Liver (tissue), 8 donors: ENCODE measurements at regions not wholly inside any gene's neighbourhood (a gene's known extent, or its start where the extent isn't known, plus 50 kb on each side); places are given as distances from the start of the nearest gene placed in this dataset.

ENCODE experiments used
- DNase-seq: peaks from one replicate; pipeline ENCODE4 v3.0.0-alpha.2; 2017; ENCODE audit warnings: low spot score
- H3K27ac ChIP-seq, 2 donors: one replicate each; pipeline ENCODE4 v1.7.0; 2013; ENCODE audit warnings: inconsistent platforms in 2 of 2, low read length in 2 of 2, control low read depth in 1 of 2, low read depth in 1 of 2, mild to moderate bottlenecking in 1 of 2
- H3K27me3 ChIP-seq, 4 donors: one replicate each; pipeline versions ENCODE4 v1.6.1 to v1.7.0; 2013; ENCODE audit warnings: low read length in 3 of 4, inconsistent platforms in 1 of 4, mild to moderate bottlenecking in 1 of 4, moderate library complexity in 1 of 4; ENCODE audit not compliant: control insufficient read depth in 4 of 4, insufficient read depth in 4 of 4
- H3K36me3 ChIP-seq, 4 donors: one replicate each; pipeline versions ENCODE4 v1.6.1 to v1.7.0; 2013; ENCODE audit warnings: low read length in 3 of 4, mild to moderate bottlenecking in 3 of 4, low read depth in 1 of 4, moderate library complexity in 1 of 4; ENCODE audit not compliant: control insufficient read depth in 4 of 4, insufficient read depth in 3 of 4
- H3K4me1 ChIP-seq, 4 donors: one replicate each; pipeline versions ENCODE4 v1.6.1 to v1.7.0; 2013; ENCODE audit warnings: low read length in 3 of 4, mild to moderate bottlenecking in 3 of 4, moderate library complexity in 1 of 4; ENCODE audit not compliant: control insufficient read depth in 4 of 4, insufficient read depth in 4 of 4
- H3K4me3 ChIP-seq, 3 donors: one replicate each; pipeline versions ENCODE4 v1.6.1 to v1.7.0; 2013; ENCODE audit warnings: low read length in 3 of 3, control low read depth in 1 of 3, low read depth in 1 of 3, mild to moderate bottlenecking in 1 of 3
- H3K9ac ChIP-seq, 2 donors: one replicate each; pipeline ENCODE4 v1.7.0; 2013; ENCODE audit warnings: low read length in 2 of 2, mild to moderate bottlenecking in 2 of 2, moderate library complexity in 2 of 2, control low read depth in 1 of 2, low read depth in 1 of 2
- H3K9me3 ChIP-seq, 4 donors: one replicate each; pipeline versions ENCODE4 v1.6.1 to v1.7.0; 2013; ENCODE audit warnings: low read length in 3 of 4; ENCODE audit not compliant: control insufficient read depth in 4 of 4
- ATF3 ChIP-seq: IDR thresholded peaks from 2 replicates; pipeline ENCODE4 v1.6.1; 2016; ENCODE audit warnings: antibody characterized with exemption
- CTCF ChIP-seq: fragments of 150-350 bp; IDR thresholded peaks from 2 replicates; pipeline ENCODE4 v1.5.1; 2017; ENCODE audit warnings: improper control_type of control experiment, low read depth, low read length; ENCODE audit not compliant: missing input control
- EGR1 ChIP-seq, 2 donors: IDR thresholded peaks; 2 replicates each; pipeline ENCODE4 v1.6.1; 2016 to 2018; ENCODE audit warnings: antibody characterized with exemption in 2 of 2, low read depth in 2 of 2
- FOXA1 ChIP-seq: IDR thresholded peaks from 2 replicates; pipeline ENCODE4 v1.6.1; 2016; ENCODE audit warnings: antibody characterized with exemption
- FOXA2 ChIP-seq: IDR thresholded peaks from 2 replicates; pipeline ENCODE4 v1.6.1; 2016; ENCODE audit warnings: antibody characterized with exemption
- GABPA ChIP-seq, 2 donors: IDR thresholded peaks in 1 of 2; conservative IDR thresholded peaks in 1 of 2; 2 replicates each; pipeline ENCODE4 v1.6.1; 2016; ENCODE audit warnings: antibody characterized with exemption in 2 of 2, mild to moderate bottlenecking in 1 of 2, moderate library complexity in 1 of 2
- HNF4A ChIP-seq, 2 donors: conservative IDR thresholded peaks; 2 replicates each; pipeline ENCODE4 v1.6.1; 2016; ENCODE audit warnings: antibody characterized with exemption in 2 of 2, mild to moderate bottlenecking in 2 of 2
- HNF4G ChIP-seq: IDR thresholded peaks from 2 replicates; pipeline ENCODE4 v1.6.1; 2016; ENCODE audit warnings: antibody characterized with exemption
- JUND ChIP-seq, 2 donors: IDR thresholded peaks; 2 replicates each; pipeline ENCODE4 v1.6.1; 2016; ENCODE audit warnings: antibody characterized with exemption in 2 of 2
- MAX ChIP-seq: IDR thresholded peaks from 2 replicates; pipeline ENCODE4 v1.6.1; 2016; ENCODE audit warnings: antibody characterized with exemption
- NR2F2 ChIP-seq: IDR thresholded peaks from 2 replicates; pipeline ENCODE4 v1.6.1; 2016; ENCODE audit warnings: antibody characterized with exemption
- RAD21 ChIP-seq, 2 donors: IDR thresholded peaks; 2 replicates each; pipeline ENCODE4 v1.6.1; 2016; ENCODE audit warnings: antibody characterized with exemption in 2 of 2, mild to moderate bottlenecking in 2 of 2
- REST ChIP-seq: IDR thresholded peaks from 2 replicates; pipeline ENCODE4 v1.6.1; 2016; ENCODE audit warnings: antibody characterized with exemption, mild to moderate bottlenecking
- RXRA ChIP-seq, 2 donors: IDR thresholded peaks; 2 replicates each; pipeline ENCODE4 v1.6.1; 2017 to 2018; ENCODE audit warnings: antibody characterized with exemption in 2 of 2, mild to moderate bottlenecking in 1 of 2
- SP1 ChIP-seq: IDR thresholded peaks from 2 replicates; pipeline ENCODE4 v1.6.1; 2018; ENCODE audit warnings: antibody characterized with exemption, mild to moderate bottlenecking
- TAF1 ChIP-seq: conservative IDR thresholded peaks from 2 replicates; pipeline ENCODE4 v1.6.1; 2016; ENCODE audit warnings: antibody characterized with exemption, mild to moderate bottlenecking
- YY1 ChIP-seq: IDR thresholded peaks from 2 replicates; pipeline ENCODE4 v1.6.1; 2016; ENCODE audit warnings: antibody characterized with exemption, mild to moderate bottlenecking
- ZBTB33 ChIP-seq: IDR thresholded peaks from 2 replicates; pipeline ENCODE4 v1.6.1; 2016; ENCODE audit warnings: antibody characterized with exemption
- WGBS: extraction: QIAGEN DNeasy Blood & Tissue Kit; methylation state at CpG from one replicate; pipeline ENCODE4 v1.1.7; 2013; 5-methylcytosine and 5-hydroxymethylcytosine counted together
- donor health status: healthy.
- donor health status: healthy.
- donor health status: healthy.
- donor health status: healthy.
- donor health status: healthy.

- no peak overlapping the region for H3K4me3 ChIP-seq
- H3K9me3 ChIP-seq = no peaks in the 10 kb centered on the region
- H3K9ac ChIP-seq = no peak overlapping the region
- peaks cover 0 to 5% (median 0%) of the 10 kb centered on the region in 4 donors for H3K27me3 ChIP-seq
- TF ChIP-seq RXRA (IDR thresholded peaks at IDR 0.05) (no peak), FOXA1 (no peak), JUND (IDR thresholded peaks at IDR 0.05) (no peak), REST (no peak), TAF1 (no peak), MAX (no peak), HNF4G (no peak), FOXA2 (no peak), GABPA (IDR thresholded peaks at IDR 0.05 in 1 of 2, conservative IDR thresholded peaks at IDR 0.05 in 1 of 2) (no peak), ZBTB33 (no peak), NR2F2 (no peak), EGR1 (IDR thresholded peaks at IDR 0.05; ENCODE audit: low read depth in 2 of 2) (no peak), HNF4A (conservative IDR thresholded peaks at IDR 0.05) (no peak)
- no peak for DNase-seq
- 62% methylated on average over 2 of the region's 2 CpGs for WGBS
- no peaks in the 10 kb centered on the region for H3K36me3 ChIP-seq
- H3K4me1 ChIP-seq = no peaks in the 10 kb centered on the region
- no peak overlapping the region for H3K27ac ChIP-seq
Observed at GRCh38 chr2:180571559-180571958, 408.8 kb upstream of the UBE2E3 start.

- Histone ChIP-seq H3K36me3 (no peaks in the 10 kb centered on the region), H3K4me3 (no peak overlapping the region), H3K27me3 (peaks cover 0 to 5% (median 0%) of the 10 kb centered on the region in 4 donors), H3K9me3 (no peaks in the 10 kb centered on the region), H3K27ac (no peak overlapping the region), H3K4me1 (no peaks in the 10 kb centered on the region), H3K9ac (no peak overlapping the region)
- 93% methylated on average over 3 of the region's 3 CpGs for WGBS
- no peak for DNase-seq
- TF ChIP-seq MAX (no peak), EGR1 (IDR thresholded peaks at IDR 0.05; ENCODE audit: low read depth in 2 of 2) (no peak), SP1 (no peak), HNF4A (conservative IDR thresholded peaks at IDR 0.05) (no peak), ATF3 (no peak), RXRA (IDR thresholded peaks at IDR 0.05) (no peak), ZBTB33 (no peak), GABPA (IDR thresholded peaks at IDR 0.05 in 1 of 2, conservative IDR thresholded peaks at IDR 0.05 in 1 of 2) (no peak), YY1 (no peak), TAF1 (no peak), HNF4G (no peak), FOXA1 (no peak), CTCF (no peak), RAD21 (IDR thresholded peaks at IDR 0.05) (no peak), NR2F2 (no peak), FOXA2 (no peak)
Observed at GRCh38 chr2:180570864-180571263, 409.5 kb upstream of the UBE2E3 start.
